Neural crest cell (in vitro differentiated cells): ENCODE measurements at regions not wholly inside any gene's neighbourhood (a gene's known extent, or its start where the extent isn't known, plus 50 kb on each side); places are given as distances from the start of the nearest gene placed in this dataset.

Experiments used
- DNase-seq: peaks from one replicate; pipeline ENCODE4 v3.0.0; 2021; ENCODE audit warnings: low read depth, mixed read lengths, low spot score
- H3K27ac Mint-ChIP-seq: one replicate; pipeline ENCODE4 v1.8.0; 2021; ENCODE audit warnings: mild to moderate bottlenecking, mixed read lengths; ENCODE audit not compliant: unreplicated experiment
- H3K27me3 Mint-ChIP-seq: 2 replicates; pipeline ENCODE4 v1.8.0; 2021; ENCODE audit warnings: low read depth, mild to moderate bottlenecking, mixed read lengths
- H3K36me3 Mint-ChIP-seq: 2 replicates; pipeline ENCODE4 v1.8.0; 2021; ENCODE audit warnings: low read depth, mild to moderate bottlenecking, mixed read lengths
- H3K4me1 Mint-ChIP-seq: 2 replicates; pipeline ENCODE4 v1.8.0; 2021; ENCODE audit warnings: mixed read lengths
- H3K4me3 Mint-ChIP-seq: one replicate; pipeline ENCODE4 v1.8.0; 2021; ENCODE audit warnings: mild to moderate bottlenecking, mixed read lengths
- H3K9me3 Mint-ChIP-seq: 2 replicates; pipeline ENCODE4 v1.8.0; 2021; ENCODE audit warnings: mixed read lengths
- TF ChIP-seq, protein P1 (sequence below): fragments of 200-600 bp; sonication (generic); conservative IDR thresholded peaks from 2 replicates; pipeline ENCODE4 v1.5.0; 2021; ENCODE audit warnings: antibody characterized with exemption, mild to moderate bottlenecking

DNA sequence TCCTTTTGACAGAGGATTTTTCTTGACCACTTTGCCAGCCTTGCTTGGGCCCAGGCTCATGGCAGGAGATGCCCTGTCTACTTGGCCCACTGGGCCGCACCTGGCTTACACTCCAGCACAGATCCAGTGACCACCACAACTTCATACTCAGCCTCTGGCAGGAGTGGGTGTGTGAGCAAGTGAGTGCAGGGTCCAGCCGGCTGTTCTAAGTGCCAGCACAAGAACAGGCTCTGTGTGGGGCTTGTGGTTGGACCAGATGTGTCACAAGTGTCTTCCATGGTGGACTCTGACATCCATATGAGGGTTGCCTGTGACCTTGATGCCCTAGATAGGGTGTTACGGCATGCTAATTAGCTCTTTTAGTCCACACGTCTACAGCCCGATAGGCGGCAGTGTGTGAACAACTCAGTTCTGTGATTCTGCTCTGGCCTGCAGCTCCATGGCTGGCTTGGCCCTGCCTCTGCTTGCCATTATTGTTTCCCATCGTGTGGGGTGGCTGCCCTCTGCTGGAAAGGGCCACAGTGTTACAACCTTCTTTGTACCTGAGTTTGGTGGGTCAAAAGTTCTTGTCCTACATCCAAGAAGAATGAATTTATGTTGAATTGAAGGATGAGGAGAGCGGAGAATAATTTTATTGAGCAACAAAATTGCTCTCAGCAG is 1089.1 kb downstream of the SLC6A15 start:
- Mint-ChIP-seq H3K4me1 (peaks cover 10% of the 10 kb centered on the region), H3K9me3 (peaks cover 3% of the 10 kb centered on the region), H3K36me3 (no peaks in the 10 kb centered on the region), H3K27me3 (no peaks in the 10 kb centered on the region), H3K27ac (no peak overlapping the region), H3K4me3 (no peak overlapping the region)
- DNase-seq: no peak
- TF ChIP-seq, protein P1, sequence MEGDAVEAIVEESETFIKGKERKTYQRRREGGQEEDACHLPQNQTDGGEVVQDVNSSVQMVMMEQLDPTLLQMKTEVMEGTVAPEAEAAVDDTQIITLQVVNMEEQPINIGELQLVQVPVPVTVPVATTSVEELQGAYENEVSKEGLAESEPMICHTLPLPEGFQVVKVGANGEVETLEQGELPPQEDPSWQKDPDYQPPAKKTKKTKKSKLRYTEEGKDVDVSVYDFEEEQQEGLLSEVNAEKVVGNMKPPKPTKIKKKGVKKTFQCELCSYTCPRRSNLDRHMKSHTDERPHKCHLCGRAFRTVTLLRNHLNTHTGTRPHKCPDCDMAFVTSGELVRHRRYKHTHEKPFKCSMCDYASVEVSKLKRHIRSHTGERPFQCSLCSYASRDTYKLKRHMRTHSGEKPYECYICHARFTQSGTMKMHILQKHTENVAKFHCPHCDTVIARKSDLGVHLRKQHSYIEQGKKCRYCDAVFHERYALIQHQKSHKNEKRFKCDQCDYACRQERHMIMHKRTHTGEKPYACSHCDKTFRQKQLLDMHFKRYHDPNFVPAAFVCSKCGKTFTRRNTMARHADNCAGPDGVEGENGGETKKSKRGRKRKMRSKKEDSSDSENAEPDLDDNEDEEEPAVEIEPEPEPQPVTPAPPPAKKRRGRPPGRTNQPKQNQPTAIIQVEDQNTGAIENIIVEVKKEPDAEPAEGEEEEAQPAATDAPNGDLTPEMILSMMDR: peak; percentile 54

DNA sequence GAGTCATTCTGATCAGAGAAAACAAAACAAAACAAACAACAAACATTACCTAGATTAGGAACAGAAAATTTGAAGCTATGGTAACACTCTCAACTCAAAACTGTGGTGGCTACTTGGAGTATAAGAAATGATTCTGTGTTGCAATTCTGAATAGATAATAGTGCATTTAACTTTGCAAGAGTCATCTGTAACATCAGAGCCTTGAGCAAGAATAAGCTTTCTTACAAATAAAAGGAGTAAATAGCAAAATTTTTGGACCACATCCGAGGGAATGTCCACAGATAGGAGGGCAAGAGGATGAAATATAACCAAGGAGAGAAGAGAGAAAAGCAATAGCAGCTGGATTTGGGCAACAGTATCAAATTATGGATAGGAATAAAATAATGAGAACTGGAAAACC is 1090.6 kb downstream of the SLC6A15 start:
- DNase-seq: no peak
- H3K27ac Mint-ChIP-seq: no peak overlapping the region
- TF ChIP-seq, protein P1: no peak
- H3K9me3 Mint-ChIP-seq: peaks cover 3% of the 10 kb centered on the region
- H3K27me3 Mint-ChIP-seq: no peaks in the 10 kb centered on the region
- no peaks in the 10 kb centered on the region for H3K36me3 Mint-ChIP-seq
- no peak overlapping the region for H3K4me3 Mint-ChIP-seq
- H3K4me1 Mint-ChIP-seq: peaks cover 4% of the 10 kb centered on the region

DNA sequence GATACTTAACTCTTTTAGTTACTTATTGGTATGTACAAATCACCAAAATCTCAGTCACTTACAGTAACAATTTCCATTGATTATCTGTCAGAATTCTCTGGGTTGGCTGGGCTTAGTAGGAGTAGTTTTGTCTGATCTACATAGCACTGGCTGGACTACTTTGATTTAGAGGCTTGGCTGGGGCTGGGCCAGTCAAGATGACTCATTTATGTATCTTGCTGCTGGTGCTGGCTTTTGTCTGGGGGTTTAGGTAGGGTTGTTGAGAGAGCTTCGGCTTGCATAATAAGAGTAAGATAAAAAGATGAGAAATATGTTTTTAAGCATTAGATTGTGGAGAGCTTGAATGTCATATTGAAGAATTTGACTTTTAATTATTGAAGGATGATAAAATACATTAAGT is 1093.7 kb downstream of the SLC6A15 start:
- Mint-ChIP-seq H3K9me3 (peaks cover 3% of the 10 kb centered on the region), H3K4me3 (no peak overlapping the region), H3K36me3 (no peaks in the 10 kb centered on the region), H3K4me1 (no peaks in the 10 kb centered on the region), H3K27me3 (no peaks in the 10 kb centered on the region), H3K27ac (no peak overlapping the region)
- DNase-seq: no peak
- TF ChIP-seq, protein P1: no peak

DNA sequence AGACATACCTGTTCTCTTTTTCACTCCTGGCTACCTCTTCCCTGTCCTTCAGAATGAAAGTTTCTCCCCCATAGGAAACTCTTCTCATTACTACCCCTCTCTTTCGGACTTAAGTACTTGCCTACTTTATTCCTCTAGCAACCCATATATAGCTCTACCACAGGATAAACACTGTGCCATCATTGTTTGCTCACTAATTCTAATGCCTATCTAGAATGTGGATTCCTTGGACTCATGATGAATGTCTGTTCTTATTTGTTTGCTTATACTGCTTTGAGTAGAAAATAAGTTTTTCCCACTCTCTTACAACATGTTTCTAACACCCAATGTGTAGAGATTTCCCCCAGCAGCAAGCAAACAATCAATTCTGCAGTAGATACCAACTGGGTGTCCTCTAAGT is 1094.9 kb downstream of the SLC6A15 start:
- no peak for DNase-seq
- TF ChIP-seq, protein P1: no peak
- Mint-ChIP-seq H3K9me3 (no peaks in the 10 kb centered on the region), H3K4me3 (no peak overlapping the region), H3K27ac (no peak overlapping the region), H3K4me1 (no peaks in the 10 kb centered on the region), H3K27me3 (no peaks in the 10 kb centered on the region), H3K36me3 (no peaks in the 10 kb centered on the region)

DNA sequence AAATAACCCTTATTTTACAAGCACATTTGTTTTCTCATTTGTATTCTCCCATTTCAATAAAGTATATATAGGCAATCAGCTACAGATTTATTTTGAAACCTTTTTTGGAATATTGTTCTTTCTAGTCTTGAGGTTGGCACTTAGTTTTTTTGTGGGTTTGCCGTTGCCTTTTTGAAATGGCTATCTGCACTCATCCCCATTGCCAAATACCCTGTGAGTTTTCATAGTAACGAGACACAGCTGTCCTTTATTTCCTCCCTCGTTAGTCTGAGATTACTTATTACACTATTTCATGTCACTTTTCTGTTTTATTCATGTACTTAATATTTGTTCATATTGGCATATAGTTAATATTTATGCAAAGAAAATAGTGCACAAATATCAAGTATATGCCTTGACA is 1104.0 kb downstream of the SLC6A15 start:
- no peak overlapping the region for H3K27ac Mint-ChIP-seq
- H3K4me1 Mint-ChIP-seq: no peaks in the 10 kb centered on the region
- TF ChIP-seq, protein P1: no peak
- DNase-seq: no peak
- no peak overlapping the region for H3K4me3 Mint-ChIP-seq
- no peaks in the 10 kb centered on the region for H3K27me3 Mint-ChIP-seq
- no peaks in the 10 kb centered on the region for H3K36me3 Mint-ChIP-seq
- H3K9me3 Mint-ChIP-seq: no peaks in the 10 kb centered on the region
